ENCODE measurements at regions not wholly inside any gene's neighbourhood (a gene's known extent, or its start where the extent isn't known, plus 50 kb on each side); places are given as distances from the start of the nearest gene placed in this dataset.

DNA sequence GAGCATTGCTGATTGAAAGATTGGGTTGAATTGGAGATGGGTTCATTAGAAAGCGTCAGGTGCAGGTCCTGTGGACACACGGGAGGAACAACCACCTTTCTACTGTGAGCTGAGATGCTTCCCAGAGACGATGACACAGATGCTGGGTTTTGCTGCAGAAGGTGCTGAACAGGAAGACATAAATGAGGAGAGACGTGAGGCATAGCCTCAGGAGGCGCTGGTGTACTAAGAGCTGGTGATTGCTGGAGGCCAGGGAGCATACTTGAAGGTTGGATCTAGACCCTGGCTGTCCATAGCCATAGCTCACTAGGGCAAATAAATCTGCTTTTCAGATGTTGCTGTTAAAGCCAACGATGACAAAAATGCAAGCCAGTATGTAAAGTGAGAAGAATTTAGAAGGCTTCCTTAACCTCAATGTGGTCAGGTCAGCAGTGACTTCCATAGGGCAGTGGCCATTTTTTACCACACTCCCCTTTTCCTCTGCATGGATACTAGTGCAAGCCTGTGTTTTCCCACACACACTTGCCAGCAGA, 153.7 kb downstream of the SOX11 start:
- TF ChIP-seq, protein P1, sequence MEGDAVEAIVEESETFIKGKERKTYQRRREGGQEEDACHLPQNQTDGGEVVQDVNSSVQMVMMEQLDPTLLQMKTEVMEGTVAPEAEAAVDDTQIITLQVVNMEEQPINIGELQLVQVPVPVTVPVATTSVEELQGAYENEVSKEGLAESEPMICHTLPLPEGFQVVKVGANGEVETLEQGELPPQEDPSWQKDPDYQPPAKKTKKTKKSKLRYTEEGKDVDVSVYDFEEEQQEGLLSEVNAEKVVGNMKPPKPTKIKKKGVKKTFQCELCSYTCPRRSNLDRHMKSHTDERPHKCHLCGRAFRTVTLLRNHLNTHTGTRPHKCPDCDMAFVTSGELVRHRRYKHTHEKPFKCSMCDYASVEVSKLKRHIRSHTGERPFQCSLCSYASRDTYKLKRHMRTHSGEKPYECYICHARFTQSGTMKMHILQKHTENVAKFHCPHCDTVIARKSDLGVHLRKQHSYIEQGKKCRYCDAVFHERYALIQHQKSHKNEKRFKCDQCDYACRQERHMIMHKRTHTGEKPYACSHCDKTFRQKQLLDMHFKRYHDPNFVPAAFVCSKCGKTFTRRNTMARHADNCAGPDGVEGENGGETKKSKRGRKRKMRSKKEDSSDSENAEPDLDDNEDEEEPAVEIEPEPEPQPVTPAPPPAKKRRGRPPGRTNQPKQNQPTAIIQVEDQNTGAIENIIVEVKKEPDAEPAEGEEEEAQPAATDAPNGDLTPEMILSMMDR (IDR thresholded peaks at IDR 0.05), result no peak
- 52 to 60% methylated on average over 6 of the region's 6 CpGs for WGBS, 2 donors

DNA sequence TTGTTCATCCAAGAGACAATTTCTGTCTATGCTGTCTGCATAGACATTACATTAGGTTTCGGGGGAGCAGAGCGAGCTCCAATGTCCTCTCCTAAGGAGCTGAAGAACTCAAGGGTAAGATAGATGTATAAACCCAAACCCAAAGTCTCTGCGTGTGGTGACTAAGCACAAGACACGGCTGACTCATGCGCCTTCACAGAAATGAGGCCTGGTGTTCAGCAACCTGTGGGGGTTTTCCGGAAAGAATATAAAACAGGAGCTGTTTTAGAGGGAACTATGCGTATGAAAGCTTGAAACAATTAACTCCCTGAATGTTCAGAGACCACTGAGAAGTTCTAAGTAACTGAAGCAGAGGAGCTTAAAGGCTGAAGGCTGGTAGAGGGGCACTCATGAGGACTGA, 154.7 kb downstream of the SOX11 start:
- Histone ChIP-seq H3K4me1 (no peaks in the 10 kb centered on the region), H3K36me3 (no peaks in the 10 kb centered on the region), H3K27me3 (no peaks in the 10 kb centered on the region), H3K27ac (no peak overlapping the region), H3K4me3 (no peak overlapping the region), H3K9me3 (no peaks in the 10 kb centered on the region)
- FAIRE-seq (no peak), ATAC-seq (no peak), DNase-seq (no peak)
- TF ChIP-seq, protein P1 (IDR thresholded peaks at IDR 0.05), result no peak
- WGBS, 2 donors, result 83 to 90% methylated on average over 7 of the region's 7 CpGs
- intact Hi-C loops (cut with DNase I), result no loop called here

More for the DNA sequence above, 153.7 kb downstream of the SOX11 start:
- Histone ChIP-seq H3K9me3 (no peaks in the 10 kb centered on the region), H3K27me3 (no peaks in the 10 kb centered on the region), H3K27ac (no peak overlapping the region), H3K4me3 (no peak overlapping the region), H3K36me3 (no peaks in the 10 kb centered on the region), H3K4me1 (no peaks in the 10 kb centered on the region)
- DNase-seq, result no peak
- ATAC-seq, result no peak
- intact Hi-C loops (cut with DNase I), result no loop called here
- FAIRE-seq, result no peak

DNA sequence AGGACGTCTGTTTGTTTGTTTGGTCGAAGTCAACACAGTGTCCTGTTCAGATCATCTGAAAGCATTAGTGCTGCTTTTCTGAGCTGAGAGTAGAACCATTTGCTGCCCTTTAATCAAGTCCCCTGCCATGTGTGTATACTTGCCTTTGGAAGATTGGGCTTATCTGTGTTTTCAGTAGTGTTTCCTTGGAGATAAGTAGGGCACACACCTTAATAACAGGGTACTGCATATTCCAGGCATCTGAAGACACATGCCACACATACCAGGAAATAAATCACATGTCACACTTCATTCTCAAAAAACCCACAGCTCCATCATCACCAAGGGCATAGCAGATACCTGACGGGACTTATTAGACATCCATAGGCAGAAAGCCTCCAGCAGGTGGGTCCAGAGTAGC, 157.4 kb downstream of the SOX11 start:
- Histone ChIP-seq H3K36me3 (no peaks in the 10 kb centered on the region), H3K4me1 (no peaks in the 10 kb centered on the region), H3K27me3 (peaks cover 0 to 5% (median 0%) of the 10 kb centered on the region in 4 donors), H3K4me3 (no peak overlapping the region), H3K27ac (no peak overlapping the region), H3K9me3 (no peaks in the 10 kb centered on the region)
- intact Hi-C loops (cut with DNase I), result no loop called here
- ATAC-seq (no peak), DNase-seq (no peak), FAIRE-seq (no peak)
- 17 to 21% methylated on average over 3 of the region's 3 CpGs for WGBS, 2 donors
- TF ChIP-seq, protein P1 (IDR thresholded peaks at IDR 0.05), result no peak

DNA sequence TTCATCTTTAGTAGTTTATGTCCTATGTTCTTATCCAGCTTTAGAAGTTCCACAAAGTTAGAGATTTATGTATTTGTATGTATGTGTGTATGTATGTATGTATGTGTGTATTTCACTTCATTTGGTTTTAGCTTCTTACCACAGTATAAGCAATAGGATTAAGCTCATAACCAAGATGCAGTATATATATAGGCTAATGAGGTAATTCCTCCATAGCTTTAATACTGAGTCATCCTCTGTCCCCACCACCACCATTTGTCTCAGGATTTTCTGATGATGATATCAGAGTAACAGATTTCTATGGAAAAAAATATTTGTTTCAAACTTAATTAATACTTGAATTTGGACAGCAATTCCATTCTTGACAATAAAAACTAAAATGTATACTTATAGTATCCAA, 159.2 kb downstream of the SOX11 start:
- no peak for DNase-seq
- no peak for ATAC-seq
- FAIRE-seq, result no peak
- H3K9me3 ChIP-seq, result no peaks in the 10 kb centered on the region
- TF ChIP-seq, protein P1 (IDR thresholded peaks at IDR 0.05), result no peak
- peaks cover 0 to 5% (median 0%) of the 10 kb centered on the region in 4 donors for H3K27me3 ChIP-seq
- no peak overlapping the region for H3K4me3 ChIP-seq
- intact Hi-C loops (cut with DNase I), result no loop called here
- H3K4me1 ChIP-seq, result no peaks in the 10 kb centered on the region
- no peak overlapping the region for H3K27ac ChIP-seq
- H3K36me3 ChIP-seq, result no peaks in the 10 kb centered on the region

DNA sequence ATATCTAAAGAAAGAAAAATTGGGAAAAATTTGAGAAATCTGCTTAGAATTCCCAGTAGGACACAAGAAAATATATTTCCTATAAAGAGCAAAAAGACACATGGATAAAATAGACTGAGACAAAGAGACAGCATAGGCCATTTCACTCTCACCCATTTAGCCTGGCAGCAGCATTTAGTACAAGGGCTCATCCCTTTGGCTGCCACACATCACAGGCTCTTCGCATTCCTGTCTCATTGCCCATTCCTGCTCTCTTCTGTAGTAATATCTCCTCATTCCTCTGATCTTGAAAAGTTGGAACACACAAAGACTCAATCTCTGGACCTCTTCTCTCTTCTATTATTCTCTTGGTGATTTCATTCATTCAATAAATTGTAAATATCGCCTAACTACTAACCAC, 162.6 kb downstream of the SOX11 start:
- intact Hi-C loops (cut with DNase I), result no loop called here
- 80 to 94% methylated on average over 2 of the region's 2 CpGs for WGBS, 2 donors

More for the DNA sequence above, 162.6 kb downstream of the SOX11 start:
- ATAC-seq (no peak), DNase-seq (no peak), FAIRE-seq (no peak)
- peaks cover 0 to 5% (median 0%) of the 10 kb centered on the region in 4 donors for H3K27me3 ChIP-seq
- H3K36me3 ChIP-seq, result no peaks in the 10 kb centered on the region
- H3K4me1 ChIP-seq, result no peaks in the 10 kb centered on the region
- TF ChIP-seq, protein P1 (IDR thresholded peaks at IDR 0.05), result no peak
- H3K9me3 ChIP-seq, result no peaks in the 10 kb centered on the region
- H3K4me3 ChIP-seq, result no peak overlapping the region
- no peak overlapping the region for H3K27ac ChIP-seq

Data from pancreas (tissue), 10 donors.